Right lobe of liver (tissue), 4 donors: ENCODE measurements at regions not wholly inside any gene's neighbourhood (a gene's known extent, or its start where the extent isn't known, plus 50 kb on each side); places are given as distances from the start of the nearest gene placed in this dataset.

ENCODE experiments used
- POLR2A ChIP-seq: fragments of 450-650 bp; IDR thresholded peaks from one replicate; pipeline ENCODE4 v1.6.1; 2017; ENCODE audit warnings: antibody characterized with exemption, mild to moderate bottlenecking
- TF ChIP-seq, protein P1 (sequence below), 4 donors: fragments of 200-600 bp in 3 of 4; fragments of 450-650 bp in 1 of 4; IDR thresholded peaks; one replicate each; pipeline versions ENCODE4 v1.5.1 to v1.8.0; 2016 to 2022; ENCODE audit warnings: antibody characterized with exemption in 4 of 4, mild to moderate bottlenecking in 2 of 4
- donor health status: DM: no; HTN: no; CAD: no.
- donor health status: DM: no; HTN: no; CAD: no.
- donor health status: DM: no; HTN: yes; CAD: no.

DNA sequence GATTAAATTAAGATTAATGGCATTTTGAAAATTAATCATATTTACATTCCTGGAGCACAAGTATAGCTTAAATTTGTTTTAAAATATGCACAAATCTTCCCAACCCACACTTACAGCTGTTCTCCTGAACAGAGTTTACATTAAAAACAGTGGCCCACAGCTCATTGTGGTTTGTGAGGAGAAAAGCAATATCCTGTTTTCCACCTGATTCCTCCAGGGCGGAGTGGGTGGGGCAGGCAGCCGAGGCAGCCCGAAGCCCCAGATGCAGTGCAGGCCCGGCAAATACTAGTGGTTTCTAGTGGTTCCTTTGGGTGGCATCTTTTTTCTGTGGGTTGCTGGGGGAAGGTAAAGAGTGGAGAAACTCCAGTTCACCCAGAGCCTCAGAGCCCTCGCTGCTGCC, 280.8 kb downstream of the ARHGAP12 start:
- TF ChIP-seq, protein P1, sequence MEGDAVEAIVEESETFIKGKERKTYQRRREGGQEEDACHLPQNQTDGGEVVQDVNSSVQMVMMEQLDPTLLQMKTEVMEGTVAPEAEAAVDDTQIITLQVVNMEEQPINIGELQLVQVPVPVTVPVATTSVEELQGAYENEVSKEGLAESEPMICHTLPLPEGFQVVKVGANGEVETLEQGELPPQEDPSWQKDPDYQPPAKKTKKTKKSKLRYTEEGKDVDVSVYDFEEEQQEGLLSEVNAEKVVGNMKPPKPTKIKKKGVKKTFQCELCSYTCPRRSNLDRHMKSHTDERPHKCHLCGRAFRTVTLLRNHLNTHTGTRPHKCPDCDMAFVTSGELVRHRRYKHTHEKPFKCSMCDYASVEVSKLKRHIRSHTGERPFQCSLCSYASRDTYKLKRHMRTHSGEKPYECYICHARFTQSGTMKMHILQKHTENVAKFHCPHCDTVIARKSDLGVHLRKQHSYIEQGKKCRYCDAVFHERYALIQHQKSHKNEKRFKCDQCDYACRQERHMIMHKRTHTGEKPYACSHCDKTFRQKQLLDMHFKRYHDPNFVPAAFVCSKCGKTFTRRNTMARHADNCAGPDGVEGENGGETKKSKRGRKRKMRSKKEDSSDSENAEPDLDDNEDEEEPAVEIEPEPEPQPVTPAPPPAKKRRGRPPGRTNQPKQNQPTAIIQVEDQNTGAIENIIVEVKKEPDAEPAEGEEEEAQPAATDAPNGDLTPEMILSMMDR (IDR thresholded peaks at IDR 0.05), result no peak
- no peak for TF ChIP-seq POLR2A
